ENCODE measurements at regions not wholly inside any gene's neighbourhood (a gene's known extent, or its start where the extent isn't known, plus 50 kb on each side); places are given as distances from the start of the nearest gene placed in this dataset.

DNA sequence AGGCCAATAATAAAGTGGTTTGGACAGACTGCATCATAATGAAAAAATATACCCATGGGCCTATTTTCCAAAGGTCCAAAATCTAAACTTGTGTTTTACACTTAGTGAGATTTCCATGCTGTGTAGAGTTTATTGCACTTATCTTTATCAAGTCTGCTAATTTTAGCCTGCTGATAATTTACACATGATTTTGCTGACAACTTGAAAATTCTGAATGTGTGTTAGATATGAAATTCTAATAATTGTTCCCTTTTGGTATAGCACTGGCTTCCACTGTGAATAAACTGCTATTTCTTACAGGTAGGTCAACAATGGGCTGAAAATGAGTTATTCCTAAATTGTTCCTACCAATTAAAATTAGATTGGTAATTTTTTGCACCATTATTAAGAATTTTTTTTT, 589.1 kb upstream of the ANO3 start:
- DNase-seq: no peak
- Histone ChIP-seq H3K27me3 (no peaks in the 10 kb centered on the region), H3K27ac (no peak overlapping the region), H3K4me1 (no peaks in the 10 kb centered on the region), H3K4me3 (no peak overlapping the region), H3K36me3 (no peaks in the 10 kb centered on the region), H3K9me3 (no peaks in the 10 kb centered on the region)
- intact Hi-C loops (cut with DNase I): no loop called here
- TF ChIP-seq, protein P1, sequence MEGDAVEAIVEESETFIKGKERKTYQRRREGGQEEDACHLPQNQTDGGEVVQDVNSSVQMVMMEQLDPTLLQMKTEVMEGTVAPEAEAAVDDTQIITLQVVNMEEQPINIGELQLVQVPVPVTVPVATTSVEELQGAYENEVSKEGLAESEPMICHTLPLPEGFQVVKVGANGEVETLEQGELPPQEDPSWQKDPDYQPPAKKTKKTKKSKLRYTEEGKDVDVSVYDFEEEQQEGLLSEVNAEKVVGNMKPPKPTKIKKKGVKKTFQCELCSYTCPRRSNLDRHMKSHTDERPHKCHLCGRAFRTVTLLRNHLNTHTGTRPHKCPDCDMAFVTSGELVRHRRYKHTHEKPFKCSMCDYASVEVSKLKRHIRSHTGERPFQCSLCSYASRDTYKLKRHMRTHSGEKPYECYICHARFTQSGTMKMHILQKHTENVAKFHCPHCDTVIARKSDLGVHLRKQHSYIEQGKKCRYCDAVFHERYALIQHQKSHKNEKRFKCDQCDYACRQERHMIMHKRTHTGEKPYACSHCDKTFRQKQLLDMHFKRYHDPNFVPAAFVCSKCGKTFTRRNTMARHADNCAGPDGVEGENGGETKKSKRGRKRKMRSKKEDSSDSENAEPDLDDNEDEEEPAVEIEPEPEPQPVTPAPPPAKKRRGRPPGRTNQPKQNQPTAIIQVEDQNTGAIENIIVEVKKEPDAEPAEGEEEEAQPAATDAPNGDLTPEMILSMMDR (IDR thresholded peaks at IDR 0.05): no peak
- no peak for TF ChIP-seq POLR2A (IDR thresholded peaks at IDR 0.05)

DNA sequence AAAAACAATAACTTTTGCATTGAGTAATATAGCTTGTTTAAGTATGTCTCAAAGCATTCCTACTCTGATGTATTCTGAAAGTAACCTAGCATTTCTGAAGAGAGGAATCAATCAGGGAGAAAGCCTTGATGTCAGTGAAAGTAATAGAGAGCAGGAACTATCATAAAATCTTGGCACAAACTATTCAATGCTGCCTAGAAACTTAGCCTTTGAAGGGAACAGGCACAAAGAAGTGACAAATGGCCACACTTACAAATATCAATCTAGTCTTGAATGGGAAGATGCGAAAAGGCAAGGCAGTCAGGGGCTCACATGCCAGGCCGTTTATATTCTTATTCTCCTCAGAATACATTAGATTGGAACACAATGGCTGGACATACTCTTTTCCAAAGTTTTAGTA, 576.5 kb upstream of the ANO3 start:
- H3K36me3 ChIP-seq: no peaks in the 10 kb centered on the region
- WGBS, 2 donors: 20 to 43% methylated on average over 2 of the region's 2 CpGs
- no peaks in the 10 kb centered on the region for H3K4me1 ChIP-seq
- H3K4me3 ChIP-seq: no peak overlapping the region
- no peak overlapping the region for H3K27ac ChIP-seq
- no peak for TF ChIP-seq POLR2A (IDR thresholded peaks at IDR 0.05)
- TF ChIP-seq, protein P1 (IDR thresholded peaks at IDR 0.05): no peak
- intact Hi-C loops (cut with DNase I): no loop called here
- H3K9me3 ChIP-seq: peaks cover 0 to 4% (median 3%) of the 10 kb centered on the region in 3 donors
- DNase-seq: no peak
- no peaks in the 10 kb centered on the region for H3K27me3 ChIP-seq

DNA sequence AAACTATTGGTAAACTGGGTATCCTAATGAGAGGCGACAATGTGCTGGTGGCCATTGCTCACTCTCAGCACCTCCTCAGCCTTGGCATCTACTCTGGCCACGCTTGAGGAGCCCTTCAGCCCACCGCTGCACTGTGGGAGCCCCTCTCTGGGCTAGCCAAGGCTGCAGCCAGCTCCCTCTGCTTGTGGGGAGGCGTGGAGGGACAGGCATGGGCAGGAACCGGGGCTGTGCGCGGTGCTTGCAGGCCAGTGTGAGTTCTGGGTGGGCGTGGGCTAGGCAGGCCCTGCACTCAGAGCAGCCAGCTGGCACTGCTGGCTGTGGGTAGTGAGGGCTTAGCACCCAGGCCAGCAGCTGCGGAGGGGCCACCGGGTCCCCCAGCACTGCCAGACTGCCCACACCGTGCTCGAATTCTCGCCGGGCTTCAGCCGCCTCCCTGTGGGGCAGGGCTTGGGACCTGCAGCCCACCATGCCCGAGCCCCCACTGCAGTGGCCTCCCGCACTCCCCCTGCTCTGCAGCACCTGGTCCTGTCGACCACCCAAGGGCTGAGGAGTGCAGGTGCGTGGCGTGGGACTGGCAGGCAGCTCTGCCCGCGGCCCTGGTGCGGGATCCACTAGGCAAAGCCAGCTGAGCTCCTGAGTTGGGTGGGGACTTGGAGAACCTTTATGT, 575.9 kb upstream of the ANO3 start:
- TF ChIP-seq, protein P1 (IDR thresholded peaks at IDR 0.05): no peak
- TF ChIP-seq POLR2A (IDR thresholded peaks at IDR 0.05): no peak
- WGBS, 2 donors: 69 to 92% methylated on average over 2 to 3 of the region's 23 CpGs
- intact Hi-C loops (cut with DNase I): no loop called here
- peaks cover 0 to 4% (median 3%) of the 10 kb centered on the region in 3 donors for H3K9me3 ChIP-seq
- no peak for DNase-seq
- no peaks in the 10 kb centered on the region for H3K27me3 ChIP-seq
- H3K4me3 ChIP-seq: no peak overlapping the region
- H3K27ac ChIP-seq: no peak overlapping the region
- H3K36me3 ChIP-seq: no peaks in the 10 kb centered on the region
- no peaks in the 10 kb centered on the region for H3K4me1 ChIP-seq

DNA sequence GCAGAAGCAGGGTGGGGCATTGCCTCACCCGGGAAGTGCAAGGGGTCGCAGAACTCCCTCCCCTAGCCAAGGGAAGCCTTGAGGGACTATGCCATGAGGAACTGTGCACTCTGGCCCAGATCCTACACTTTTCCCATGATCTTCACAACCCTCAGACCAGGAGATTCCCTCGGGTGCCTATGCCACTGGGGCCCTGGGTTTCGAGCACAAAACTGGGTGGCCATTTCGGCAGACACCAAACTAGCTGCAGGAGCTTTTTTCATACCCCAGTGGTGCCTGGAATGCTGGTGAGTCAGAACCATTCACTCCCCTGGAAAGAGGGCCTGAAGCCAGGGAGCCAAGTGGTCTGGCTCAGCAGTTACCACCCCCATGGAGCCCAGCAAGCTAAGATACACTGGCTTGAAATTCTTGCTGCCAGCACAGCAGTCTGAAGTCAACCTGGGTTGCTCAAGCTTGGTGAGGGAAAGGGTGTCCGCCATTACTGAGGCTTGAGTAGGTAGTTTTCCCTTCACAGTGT, 573.7 kb upstream of the ANO3 start:
- intact Hi-C loops (cut with DNase I): no loop called here
- TF ChIP-seq, protein P1 (IDR thresholded peaks at IDR 0.05): no peak
- TF ChIP-seq POLR2A (IDR thresholded peaks at IDR 0.05): no peak
- H3K36me3 ChIP-seq: no peaks in the 10 kb centered on the region
- DNase-seq: no peak
- H3K4me1 ChIP-seq: no peaks in the 10 kb centered on the region
- no peak overlapping the region for H3K4me3 ChIP-seq
- H3K9me3 ChIP-seq: peaks cover 0 to 4% (median 3%) of the 10 kb centered on the region in 3 donors
- no peaks in the 10 kb centered on the region for H3K27me3 ChIP-seq
- H3K27ac ChIP-seq: no peak overlapping the region
- 60 to 95% methylated on average over 2 to 3 of the region's 6 CpGs for WGBS, 2 donors

DNA sequence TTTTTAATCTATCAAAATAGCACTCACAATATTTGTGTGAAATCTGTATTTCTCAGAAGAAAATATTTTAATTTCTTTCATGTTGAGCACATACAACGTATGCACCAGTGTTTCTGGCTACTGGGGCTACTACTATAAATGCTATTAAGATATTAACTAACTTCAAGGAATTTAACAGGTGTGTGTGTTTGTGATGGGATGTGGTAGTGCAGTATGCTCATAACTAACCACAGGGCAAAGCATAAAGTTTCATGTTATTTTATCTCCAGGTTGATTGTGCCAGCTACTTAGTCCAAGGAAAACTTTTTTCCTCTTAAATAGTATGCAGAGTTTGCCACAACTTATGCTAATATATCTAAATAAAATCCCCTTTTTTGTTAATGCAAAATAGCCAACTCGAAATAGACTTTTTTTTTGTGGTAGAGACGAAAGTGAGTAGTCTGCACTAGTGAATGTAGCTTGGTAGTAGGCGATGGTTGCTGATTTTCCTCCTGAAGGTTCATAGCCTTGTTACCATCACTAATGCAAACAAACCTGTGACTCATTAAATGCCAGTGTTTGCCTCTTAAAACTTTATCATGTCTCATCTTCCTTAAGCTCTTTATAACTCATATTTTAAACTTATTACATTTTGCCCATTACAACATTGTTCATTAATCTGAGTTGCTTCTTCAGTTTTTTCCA, 565.5 kb upstream of the ANO3 start:
- TF ChIP-seq, protein P1 (IDR thresholded peaks at IDR 0.05): no peak
- no peak for TF ChIP-seq POLR2A (IDR thresholded peaks at IDR 0.05)
- intact Hi-C loops (cut with DNase I): no loop called here
- H3K27me3 ChIP-seq: no peaks in the 10 kb centered on the region
- WGBS, 2 donors: 44 to 67% methylated on average over 4 of the region's 4 CpGs
- no peaks in the 10 kb centered on the region for H3K9me3 ChIP-seq
- no peak for DNase-seq
- no peak overlapping the region for H3K27ac ChIP-seq
- no peak overlapping the region for H3K4me3 ChIP-seq
- H3K36me3 ChIP-seq: no peaks in the 10 kb centered on the region
- no peaks in the 10 kb centered on the region for H3K4me1 ChIP-seq
